Brain microvascular endothelial cell (primary cell): ENCODE measurements at regions not wholly inside any gene's neighbourhood (a gene's known extent, or its start where the extent isn't known, plus 50 kb on each side); places are given as distances from the start of the nearest gene placed in this dataset.

ENCODE experiments used
- DNase-seq: peaks from one replicate; pipeline ENCODE4 v3.0.0-alpha.2; 2020
- H3K27ac ChIP-seq: fragments of 250-450 bp; sonication (Bioruptor Pico); 2 replicates; pipeline ENCODE4 v1.5.1; 2020; ENCODE audit warnings: mild to moderate bottlenecking, moderate library complexity
- H3K27me3 ChIP-seq: fragments of 250-450 bp; sonication (Bioruptor Pico); replicated peaks from 2 replicates; pipeline ENCODE4 v1.5.1; 2020; ENCODE audit warnings: mild to moderate bottlenecking
- H3K36me3 ChIP-seq: fragments of 250-450 bp; sonication (Bioruptor Pico); replicated peaks from 2 replicates; pipeline ENCODE4 v1.5.1; 2020; ENCODE audit warnings: mild to moderate bottlenecking
- H3K4me3 ChIP-seq: 2 replicates; pipeline ENCODE4 v1.5.1; 2011; ENCODE audit warnings: low read depth, mild to moderate bottlenecking, control low read depth, low read length, moderate library complexity
- CTCF ChIP-seq: IDR thresholded peaks from 2 replicates; pipeline ENCODE4 v1.5.1; 2011; ENCODE audit warnings: low read depth, mild to moderate bottlenecking, moderate library complexity, low read length, control low read depth, inconsistent platforms; ENCODE audit errors: missing control alignments
- in situ Hi-C: cut with HindIII; loops from 2 replicates; pipeline ENCODE4 v1.10.0; 2017; ENCODE audit warnings: low sequenced_read_pairs, low pct_ligation_motif_present

GRCh38 chrX:2577844-2578466 lies 77.2 kb upstream of the DHRSX start:
- H3K4me3 ChIP-seq = peak overlapping the region; percentile 15
- no peaks in the 10 kb centered on the region for H3K36me3 ChIP-seq
- DNase-seq = peak; percentile 56
- TF ChIP-seq CTCF = no peak
- in situ Hi-C loops = no loop called here
- peaks cover 18% of the 10 kb centered on the region for H3K27me3 ChIP-seq
- peak overlapping the region; percentile 74 for H3K27ac ChIP-seq

GRCh38 chrX:2576793-2577192 lies 76.0 kb upstream of the DHRSX start:
- no peak for TF ChIP-seq CTCF
- Histone ChIP-seq H3K4me3 (no peak overlapping the region), H3K36me3 (no peaks in the 10 kb centered on the region), H3K27me3 (peaks cover 6% of the 10 kb centered on the region), H3K27ac (no peak overlapping the region)
- DNase-seq = no peak
- in situ Hi-C loops = no loop called here

GRCh38 chrX:2574271-2574670 lies 73.5 kb upstream of the DHRSX start:
- no peak overlapping the region for H3K27ac ChIP-seq
- H3K4me3 ChIP-seq = no peak overlapping the region
- no peak for TF ChIP-seq CTCF
- in situ Hi-C loops = no loop called here
- no peaks in the 10 kb centered on the region for H3K27me3 ChIP-seq
- DNase-seq = no peak
- H3K36me3 ChIP-seq = no peaks in the 10 kb centered on the region

- peak; percentile 55 for DNase-seq
- Histone ChIP-seq H3K36me3 (no peaks in the 10 kb centered on the region), H3K27ac (peak overlapping the region; percentile 18), H3K27me3 (no peaks in the 10 kb centered on the region), H3K4me3 (no peak overlapping the region)
- in situ Hi-C loops = no loop called here
- no peak for TF ChIP-seq CTCF
Observed at GRCh38 chrX:2572740-2573139, 72.0 kb upstream of the DHRSX start.

- Histone ChIP-seq H3K36me3 (no peaks in the 10 kb centered on the region), H3K27me3 (no peaks in the 10 kb centered on the region), H3K4me3 (no peak overlapping the region), H3K27ac (no peak overlapping the region)
- no peak for DNase-seq
- in situ Hi-C loops = no loop called here
- TF ChIP-seq CTCF = no peak
Observed at GRCh38 chrX:2568125-2568524, 67.3 kb upstream of the DHRSX start.

- Histone ChIP-seq H3K27ac (no peak overlapping the region), H3K4me3 (no peak overlapping the region), H3K27me3 (no peaks in the 10 kb centered on the region), H3K36me3 (no peaks in the 10 kb centered on the region)
- no peak for TF ChIP-seq CTCF
- in situ Hi-C loops = no loop called here
- DNase-seq = no peak
Observed at GRCh38 chrX:2566055-2566454, 65.3 kb upstream of the DHRSX start.
